Astrocyte of the spinal cord (primary cell): ENCODE measurements at regions not wholly inside any gene's neighbourhood (a gene's known extent, or its start where the extent isn't known, plus 50 kb on each side); places are given as distances from the start of the nearest gene placed in this dataset.

Experiments used
- DNase-seq: peaks from one replicate; pipeline ENCODE4 v3.0.0; 2011; ENCODE audit warnings: low read depth, low spot score
- H3K4me3 ChIP-seq: 2 replicates; pipeline ENCODE4 v1.5.1; 2011; ENCODE audit warnings: low read depth, mild to moderate bottlenecking, low read length, moderate library complexity
- in situ Hi-C: cut with HindIII; loops from 2 replicates; pipeline ENCODE4 v1.10.0; 2017; ENCODE audit warnings: low sequenced_read_pairs
- TF ChIP-seq, protein P1 (sequence below): IDR thresholded peaks from 2 replicates; pipeline ENCODE4 v1.5.1; 2012; ENCODE audit warnings: low read depth, mild to moderate bottlenecking, low read length, inconsistent platforms

DNA sequence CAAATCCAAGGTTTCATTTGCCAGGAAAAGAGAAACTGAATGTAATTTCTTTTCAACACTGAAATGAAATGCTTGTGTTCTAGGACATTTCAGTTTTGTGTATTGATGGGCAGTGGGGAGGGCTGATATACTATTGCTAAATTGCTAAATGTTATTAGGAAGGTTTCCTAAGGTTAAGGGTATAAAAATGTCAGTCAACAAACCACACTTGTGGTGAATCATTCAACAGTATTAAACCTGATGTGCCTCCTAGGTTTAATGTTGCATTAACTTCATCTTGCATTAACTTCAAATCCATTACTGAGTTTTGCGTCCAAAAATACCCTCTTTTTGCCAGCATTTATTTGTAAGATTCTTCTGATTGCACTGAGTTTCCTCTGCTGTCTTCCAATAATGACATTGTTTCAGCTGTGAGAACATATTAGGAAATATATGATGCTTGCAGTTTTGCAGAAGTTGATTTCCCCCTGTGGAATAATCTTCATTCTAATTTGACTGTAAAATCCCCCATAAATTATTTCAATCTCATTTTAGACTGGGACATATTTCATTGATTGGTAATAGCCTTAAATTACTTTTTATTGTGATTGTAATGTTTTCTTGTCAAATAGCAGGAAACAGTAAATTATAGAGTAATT is 758.3 kb downstream of the GBE1 start:
- in situ Hi-C loops, result no loop called here
- no peak overlapping the region for H3K4me3 ChIP-seq
- DNase-seq, result no peak
- TF ChIP-seq, protein P1, sequence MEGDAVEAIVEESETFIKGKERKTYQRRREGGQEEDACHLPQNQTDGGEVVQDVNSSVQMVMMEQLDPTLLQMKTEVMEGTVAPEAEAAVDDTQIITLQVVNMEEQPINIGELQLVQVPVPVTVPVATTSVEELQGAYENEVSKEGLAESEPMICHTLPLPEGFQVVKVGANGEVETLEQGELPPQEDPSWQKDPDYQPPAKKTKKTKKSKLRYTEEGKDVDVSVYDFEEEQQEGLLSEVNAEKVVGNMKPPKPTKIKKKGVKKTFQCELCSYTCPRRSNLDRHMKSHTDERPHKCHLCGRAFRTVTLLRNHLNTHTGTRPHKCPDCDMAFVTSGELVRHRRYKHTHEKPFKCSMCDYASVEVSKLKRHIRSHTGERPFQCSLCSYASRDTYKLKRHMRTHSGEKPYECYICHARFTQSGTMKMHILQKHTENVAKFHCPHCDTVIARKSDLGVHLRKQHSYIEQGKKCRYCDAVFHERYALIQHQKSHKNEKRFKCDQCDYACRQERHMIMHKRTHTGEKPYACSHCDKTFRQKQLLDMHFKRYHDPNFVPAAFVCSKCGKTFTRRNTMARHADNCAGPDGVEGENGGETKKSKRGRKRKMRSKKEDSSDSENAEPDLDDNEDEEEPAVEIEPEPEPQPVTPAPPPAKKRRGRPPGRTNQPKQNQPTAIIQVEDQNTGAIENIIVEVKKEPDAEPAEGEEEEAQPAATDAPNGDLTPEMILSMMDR, result no peak

DNA sequence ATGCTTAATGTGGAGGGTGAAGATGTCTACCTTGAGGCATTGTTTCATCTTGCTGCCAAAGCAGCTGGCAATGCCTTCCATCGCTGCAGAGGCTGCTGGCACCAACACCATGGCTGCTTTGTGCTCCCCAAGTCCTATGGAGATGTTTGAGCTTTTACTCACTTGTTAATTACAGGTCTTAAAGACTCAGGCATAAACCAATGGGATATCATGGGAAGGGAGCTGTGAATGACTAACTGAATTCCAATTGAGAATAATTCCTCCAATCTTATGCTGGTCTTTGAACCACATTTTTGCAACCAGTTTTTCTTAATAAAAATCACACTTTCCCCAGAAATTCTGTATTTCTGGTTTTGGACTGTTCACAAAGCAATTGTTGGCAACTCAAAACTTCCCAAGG is 762.0 kb downstream of the GBE1 start:
- TF ChIP-seq, protein P1, result no peak
- no peak for DNase-seq
- H3K4me3 ChIP-seq, result no peak overlapping the region
- in situ Hi-C loops, result no loop called here

DNA sequence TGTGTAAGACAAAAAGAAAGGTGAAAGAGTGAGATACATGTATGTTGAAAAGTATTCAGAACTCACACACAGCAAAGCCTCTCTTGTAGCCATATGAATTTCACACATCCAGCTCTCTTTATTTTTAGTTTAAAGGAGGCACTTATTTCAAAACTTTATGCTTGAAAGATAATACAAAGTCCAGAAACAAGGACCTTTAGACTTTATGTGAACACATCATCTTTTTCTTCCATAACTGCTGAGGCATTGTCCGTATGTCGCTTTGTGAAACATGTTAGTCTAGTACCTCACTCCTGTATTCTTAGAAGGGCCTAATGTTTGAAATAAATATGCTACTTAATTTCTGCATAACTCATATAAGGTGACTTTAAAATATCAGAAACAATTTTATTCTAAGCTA is 763.4 kb downstream of the GBE1 start:
- TF ChIP-seq, protein P1, result no peak
- in situ Hi-C loops, result no loop called here
- DNase-seq, result no peak
- no peak overlapping the region for H3K4me3 ChIP-seq

DNA sequence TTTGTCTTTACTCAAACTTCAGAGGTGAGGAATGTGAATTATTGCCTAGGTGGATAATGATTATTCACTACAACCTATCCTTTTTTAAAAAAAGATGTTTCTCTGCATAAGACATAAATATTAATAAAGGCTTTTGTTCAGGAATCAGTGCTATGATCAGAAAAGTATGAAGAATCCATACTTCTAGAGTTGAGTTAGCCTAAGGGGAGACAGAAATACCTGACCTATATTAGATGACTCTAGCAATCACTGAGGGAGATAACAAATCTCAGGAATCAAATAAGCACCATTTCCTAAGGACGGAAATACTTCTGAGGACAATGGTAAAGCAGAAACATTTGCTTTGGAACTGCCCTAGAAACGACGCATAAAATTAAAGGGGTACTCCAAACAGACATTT is 763.8 kb downstream of the GBE1 start:
- in situ Hi-C loops, result no loop called here
- no peak for DNase-seq
- no peak overlapping the region for H3K4me3 ChIP-seq
- TF ChIP-seq, protein P1, result no peak

DNA sequence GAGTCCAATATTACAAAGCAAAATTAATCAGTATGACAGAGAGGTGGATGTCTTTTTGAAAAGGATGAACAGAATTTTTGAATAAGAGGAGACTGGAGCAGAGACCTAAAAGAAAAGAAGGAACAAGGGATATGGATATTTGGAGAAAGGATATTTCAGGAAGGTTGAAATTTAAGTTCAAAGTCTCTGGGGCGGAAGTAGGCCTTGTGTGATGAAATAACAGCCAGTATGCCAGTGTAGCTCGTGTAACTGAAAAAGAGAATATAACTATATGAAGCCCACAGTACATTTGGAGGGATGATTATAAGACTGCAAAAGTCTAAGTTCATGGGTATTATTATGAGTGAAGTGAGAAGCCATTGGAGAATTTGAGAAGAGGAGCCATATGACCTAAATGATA is 766.7 kb downstream of the GBE1 start:
- in situ Hi-C loops, result no loop called here
- TF ChIP-seq, protein P1, result no peak

DNA sequence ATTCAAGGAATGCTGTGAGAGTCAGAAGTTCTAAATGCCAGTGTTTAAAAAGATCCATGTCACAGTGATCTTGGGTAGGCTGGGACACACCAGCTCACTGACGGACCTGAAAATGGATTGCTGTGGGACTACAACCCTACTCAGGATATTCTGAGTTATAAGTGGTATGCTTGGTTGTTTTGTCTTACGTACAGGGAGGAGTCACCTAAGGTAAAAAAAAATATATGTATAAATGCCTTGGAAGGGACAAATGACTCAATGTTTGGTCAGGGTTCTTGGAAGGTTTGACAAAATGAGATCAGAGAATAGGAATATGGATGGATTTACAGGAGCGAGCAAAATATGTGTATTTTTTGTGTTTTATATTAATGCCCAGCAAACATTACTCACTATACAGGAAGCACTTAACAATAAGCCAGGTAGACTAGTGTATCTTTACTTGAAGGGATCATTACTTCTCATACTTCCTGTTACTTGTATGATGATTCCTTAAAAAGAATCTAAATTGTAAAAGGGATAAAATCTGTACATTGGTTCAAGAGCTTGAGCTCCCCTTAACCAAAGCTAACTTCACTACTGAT is 767.3 kb downstream of the GBE1 start:
- in situ Hi-C loops, result no loop called here
- no peak for DNase-seq
- no peak overlapping the region for H3K4me3 ChIP-seq
- TF ChIP-seq, protein P1, result no peak

More for the DNA sequence above, 766.7 kb downstream of the GBE1 start:
- no peak overlapping the region for H3K4me3 ChIP-seq
- no peak for DNase-seq
